Keratinocyte (primary cell): ENCODE measurements at regions not wholly inside any gene's neighbourhood (a gene's known extent, or its start where the extent isn't known, plus 50 kb on each side); places are given as distances from the start of the nearest gene placed in this dataset.

Experiments used
- DNase-seq: peaks from one replicate; pipeline ENCODE4 v3.0.0-alpha.2; 2011; ENCODE audit warnings: low read depth, missing footprints, low spot score
- FAIRE-seq: peaks from 2 replicates; lab custom pipeline; 2011; peaks lifted over from hg19 to GRCh38; lab: Jason Lieb, UNC
- H2AFZ ChIP-seq: 2 replicates; pipeline ENCODE4 v1.6.0; 2012; ENCODE audit warnings: low read length, control low read depth, inconsistent platforms; ENCODE audit not compliant: control insufficient read depth
- H3K27ac ChIP-seq: 2 replicates; pipeline ENCODE4 v1.5.1; 2011; ENCODE audit warnings: low read length; ENCODE audit not compliant: control insufficient read depth, insufficient read depth
- H3K27me3 ChIP-seq: 3 replicates; pipeline ENCODE4 v1.6.0; 2011; ENCODE audit warnings: low read length; ENCODE audit not compliant: control insufficient read depth, insufficient read depth; ENCODE audit errors: extremely low read depth
- H3K36me3 ChIP-seq, 2 experiments: 2 replicates in 1 of 2; 3 replicates in 1 of 2; pipeline ENCODE4 v1.5.1; 2011; ENCODE audit warnings: low read length in 2 of 2, mild to moderate bottlenecking in 1 of 2; ENCODE audit not compliant: control insufficient read depth in 2 of 2, insufficient read depth in 2 of 2; ENCODE audit errors: extremely low read depth in 1 of 2
- H3K4me1 ChIP-seq: 3 replicates; pipeline ENCODE4 v1.5.1; 2011; ENCODE audit warnings: low read length; ENCODE audit not compliant: control insufficient read depth, insufficient read depth; ENCODE audit errors: extremely low read depth
- H3K4me2 ChIP-seq: 3 replicates; pipeline ENCODE4 v1.6.0; 2011; ENCODE audit warnings: low read depth, low read length; ENCODE audit not compliant: control insufficient read depth, insufficient read depth; ENCODE audit errors: extremely low read depth
- H3K4me3 ChIP-seq, 3 experiments: fragments of 200-600 bp in 1 of 3; sonication (generic) in 1 of 3; 2 replicates in 2 of 3; 3 replicates in 1 of 3; pipeline ENCODE4 v1.5.1; 2011 to 2016; ENCODE audit warnings: low read length in 3 of 3, mild to moderate bottlenecking in 3 of 3, control low read depth in 2 of 3, inconsistent platforms in 1 of 3, low read depth in 1 of 3, mixed read lengths in 1 of 3, mixed run types in 1 of 3, moderate library complexity in 1 of 3; ENCODE audit not compliant: control insufficient read depth in 2 of 3, insufficient read depth in 2 of 3; ENCODE audit errors: extremely low read depth in 1 of 3
- H3K79me2 ChIP-seq: 2 replicates; pipeline ENCODE4 v1.6.0; 2012; ENCODE audit warnings: low read length; ENCODE audit not compliant: control insufficient read depth, insufficient read depth
- H3K9ac ChIP-seq: 3 replicates; pipeline ENCODE4 v1.6.0; 2011; ENCODE audit warnings: low read length; ENCODE audit not compliant: control insufficient read depth, insufficient read depth; ENCODE audit errors: extremely low read depth
- H3K9me1 ChIP-seq: 3 replicates; pipeline ENCODE4 v1.6.0; 2011; ENCODE audit warnings: low read length; ENCODE audit not compliant: control insufficient read depth, insufficient read depth; ENCODE audit errors: extremely low read depth
- H3K9me3 ChIP-seq: 2 replicates; pipeline ENCODE4 v1.5.1; 2012; ENCODE audit warnings: low read depth, low read length; ENCODE audit not compliant: control insufficient read depth
- H4K20me1 ChIP-seq: 3 replicates; pipeline ENCODE4 v1.6.0; 2011; ENCODE audit warnings: low read length; ENCODE audit not compliant: control insufficient read depth, insufficient read depth; ENCODE audit errors: extremely low read depth
- CTCF ChIP-seq, 3 experiments: IDR thresholded peaks in 1 of 3; conservative IDR thresholded peaks in 1 of 3; optimal IDR thresholded peaks in 1 of 3; 2 replicates in 2 of 3; 3 replicates in 1 of 3; pipeline versions ENCODE3 to v1.5.1; 2011; ENCODE audit warnings: low read length in 3 of 3, mild to moderate bottlenecking in 3 of 3, moderate library complexity in 2 of 3, control low read depth in 1 of 3, inconsistent platforms in 1 of 3; ENCODE audit not compliant: insufficient read depth in 2 of 3; ENCODE audit errors: extremely low read depth in 1 of 3
- EZH2 ChIP-seq: IDR thresholded peaks from one replicate; pipeline ENCODE4 v1.6.1; 2012; ENCODE audit warnings: inconsistent platforms, mild to moderate bottlenecking, low read length, moderate library complexity
- dilution Hi-C: fragments of 300-500 bp; cut with MboI; formaldehyde crosslinking; loops from one replicate; pipeline ENCODE4 v1.7.0; 2020; ENCODE audit warnings: low sequenced_read_pairs; ENCODE audit not compliant: extremely low pct_ligation_motif_present

GRCh38 chr2:60003076-60003475 lies 550.4 kb downstream of the BCL11A start:
- H2AFZ ChIP-seq = no peak overlapping the region
- H3K79me2 ChIP-seq = no peaks in the 10 kb centered on the region
- no peaks in the 10 kb centered on the region for H3K27me3 ChIP-seq
- no peak for TF ChIP-seq EZH2
- TF ChIP-seq CTCF (optimal IDR thresholded peaks at IDR 0.05 in 1 of 3, IDR thresholded peaks at IDR 0.05 in 1 of 3, conservative IDR thresholded peaks at IDR 0.05 in 1 of 3; ENCODE audit: extremely low read depth in 1 of 3, insufficient read depth in 2 of 3, low read length in 3 of 3) = no peak
- no peaks in the 10 kb centered on the region for H3K9me3 ChIP-seq
- DNase-seq (no peak), FAIRE-seq (no peak)
- H3K9ac ChIP-seq = no peak overlapping the region
- no peak overlapping the region for H3K4me2 ChIP-seq
- no peaks in the 10 kb centered on the region for H4K20me1 ChIP-seq
- no peaks in the 10 kb centered on the region for H3K36me3 ChIP-seq
- no peak overlapping the region for H3K4me3 ChIP-seq
- peaks cover 9% of the 10 kb centered on the region for H3K4me1 ChIP-seq
- no peaks in the 10 kb centered on the region for H3K9me1 ChIP-seq
- H3K27ac ChIP-seq = no peak overlapping the region
- dilution Hi-C loops = no loop called here

GRCh38 chr2:60002183-60002867 lies 551.1 kb downstream of the BCL11A start:
- H3K9ac ChIP-seq = no peak overlapping the region
- H3K4me2 ChIP-seq = no peak overlapping the region
- H2AFZ ChIP-seq = no peak overlapping the region
- no peaks in the 10 kb centered on the region for H3K79me2 ChIP-seq
- FAIRE-seq (no peak), DNase-seq (no peak)
- H3K27me3 ChIP-seq = no peaks in the 10 kb centered on the region
- dilution Hi-C loops = no loop called here
- no peaks in the 10 kb centered on the region for H3K9me1 ChIP-seq
- no peaks in the 10 kb centered on the region for H3K36me3 ChIP-seq
- H3K4me3 ChIP-seq = no peak overlapping the region
- TF ChIP-seq EZH2 (no peak), CTCF (optimal IDR thresholded peaks at IDR 0.05 in 1 of 3, IDR thresholded peaks at IDR 0.05 in 1 of 3, conservative IDR thresholded peaks at IDR 0.05 in 1 of 3; ENCODE audit: extremely low read depth in 1 of 3, insufficient read depth in 2 of 3, low read length in 3 of 3) (no peak)
- no peaks in the 10 kb centered on the region for H4K20me1 ChIP-seq
- no peak overlapping the region for H3K27ac ChIP-seq
- peaks cover 9% of the 10 kb centered on the region for H3K4me1 ChIP-seq
- no peaks in the 10 kb centered on the region for H3K9me3 ChIP-seq
